ENCODE measurements at regions not wholly inside any gene's neighbourhood (a gene's known extent, or its start where the extent isn't known, plus 50 kb on each side); places are given as distances from the start of the nearest gene placed in this dataset.

DNA sequence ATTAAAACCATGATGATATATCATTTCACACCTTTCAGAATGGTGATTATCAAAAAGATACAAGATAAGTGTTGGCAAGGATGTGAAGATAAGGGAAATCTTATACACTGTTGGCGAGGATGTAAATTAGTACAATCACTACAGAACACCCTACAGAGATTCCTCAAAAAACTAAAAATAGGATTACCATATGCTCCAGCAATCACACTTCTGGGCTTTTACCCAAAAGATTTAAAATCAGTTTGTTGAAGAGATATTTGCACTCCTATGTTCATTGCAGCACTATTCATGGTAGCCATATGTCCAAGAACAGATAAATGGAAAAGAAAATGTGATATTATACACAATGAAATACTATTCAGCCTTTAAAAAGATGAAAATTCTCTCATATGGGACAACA lies 240.4 kb downstream of the GABRG1 start:
- TF ChIP-seq, protein P1, sequence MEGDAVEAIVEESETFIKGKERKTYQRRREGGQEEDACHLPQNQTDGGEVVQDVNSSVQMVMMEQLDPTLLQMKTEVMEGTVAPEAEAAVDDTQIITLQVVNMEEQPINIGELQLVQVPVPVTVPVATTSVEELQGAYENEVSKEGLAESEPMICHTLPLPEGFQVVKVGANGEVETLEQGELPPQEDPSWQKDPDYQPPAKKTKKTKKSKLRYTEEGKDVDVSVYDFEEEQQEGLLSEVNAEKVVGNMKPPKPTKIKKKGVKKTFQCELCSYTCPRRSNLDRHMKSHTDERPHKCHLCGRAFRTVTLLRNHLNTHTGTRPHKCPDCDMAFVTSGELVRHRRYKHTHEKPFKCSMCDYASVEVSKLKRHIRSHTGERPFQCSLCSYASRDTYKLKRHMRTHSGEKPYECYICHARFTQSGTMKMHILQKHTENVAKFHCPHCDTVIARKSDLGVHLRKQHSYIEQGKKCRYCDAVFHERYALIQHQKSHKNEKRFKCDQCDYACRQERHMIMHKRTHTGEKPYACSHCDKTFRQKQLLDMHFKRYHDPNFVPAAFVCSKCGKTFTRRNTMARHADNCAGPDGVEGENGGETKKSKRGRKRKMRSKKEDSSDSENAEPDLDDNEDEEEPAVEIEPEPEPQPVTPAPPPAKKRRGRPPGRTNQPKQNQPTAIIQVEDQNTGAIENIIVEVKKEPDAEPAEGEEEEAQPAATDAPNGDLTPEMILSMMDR (IDR thresholded peaks at IDR 0.05), result no peak
- no peak for TF ChIP-seq POLR2A (IDR thresholded peaks at IDR 0.05)
